Left lobe of liver (tissue), 2 donors: ENCODE measurements at regions not wholly inside any gene's neighbourhood (a gene's known extent, or its start where the extent isn't known, plus 50 kb on each side); places are given as distances from the start of the nearest gene placed in this dataset.
A peak's percentile ranks its signal among the peaks of the same experiment; 100 is the strongest.

Experiments used
- ATAC-seq: fragments of 200-7000 bp; cut with Tn5 transposase; one replicate; pipeline ENCODE4 v1.9.1; 2020; ENCODE audit warnings: mild to moderate bottlenecking, moderate library complexity
- DNase-seq: peaks from one replicate; pipeline ENCODE4 v3.0.0-alpha.2; 2020; ENCODE audit warnings: low spot score
- donor health status: DM: no; HTN: no; CAD: no; lungs with moderate emphysema.
- donor health status: DM: no; HTN: yes; CAD: no.

DNA sequence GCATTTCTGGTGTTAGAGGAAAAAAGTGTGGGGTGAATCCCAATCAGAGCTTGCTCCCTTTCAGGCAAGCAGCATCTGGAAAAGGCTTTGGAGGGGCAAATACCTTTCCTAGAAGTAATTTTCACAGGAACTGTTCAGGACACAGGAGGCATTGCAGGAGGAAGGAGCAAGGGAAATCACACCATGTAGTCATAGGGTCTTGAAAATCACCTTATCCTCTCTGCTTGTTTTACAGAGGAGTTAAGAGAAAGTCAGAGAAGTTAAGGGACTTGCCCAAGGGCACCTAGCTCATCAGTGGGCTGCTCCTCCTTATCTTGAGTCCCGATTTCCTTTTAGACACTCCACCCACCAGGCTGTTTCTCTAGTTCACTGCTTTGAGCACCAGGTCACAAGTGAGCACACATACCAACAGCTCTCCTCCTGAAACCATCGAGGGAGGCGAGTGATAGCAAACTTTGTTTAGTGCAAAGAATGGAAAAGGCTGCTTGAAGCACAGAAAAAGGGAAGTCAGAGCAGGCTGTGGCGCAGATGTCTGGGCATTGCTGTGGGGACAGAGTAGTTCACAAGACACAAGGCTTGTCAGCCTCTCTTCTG, 89.2 kb upstream of the CXCR4 start:
- no peak for DNase-seq
- ATAC-seq, result no peak

- no peak for DNase-seq
- ATAC-seq, result no peak
Observed at GRCh38 chr2:136206613-136207012, 88.7 kb upstream of the CXCR4 start.

DNA sequence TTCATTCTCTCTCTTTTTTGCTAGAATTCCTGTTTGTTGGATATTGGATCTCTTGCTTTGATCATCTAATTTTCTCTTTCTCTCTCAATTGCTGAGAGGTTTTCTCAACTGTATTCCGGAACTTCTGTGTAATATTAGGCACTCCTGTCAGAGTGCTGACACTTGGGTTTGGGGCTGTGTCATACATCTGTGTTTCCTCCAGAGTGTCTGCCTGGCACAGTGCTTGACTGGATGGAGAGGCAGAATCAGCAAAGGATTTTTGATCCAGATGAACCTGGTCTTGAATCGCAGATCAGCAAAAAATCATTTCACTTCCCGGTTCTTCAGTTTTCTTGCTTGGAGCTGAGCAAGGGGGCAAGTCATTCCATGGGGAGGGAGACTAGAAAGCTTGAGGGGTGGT, 87.7 kb upstream of the CXCR4 start:
- ATAC-seq, result peak; percentile 39

GRCh38 chr2:136204971-136205370, 87.0 kb upstream of the CXCR4 start:
- no peak for DNase-seq
- no peak for ATAC-seq

More for the DNA sequence above, 87.7 kb upstream of the CXCR4 start:
- DNase-seq, result no peak

DNA sequence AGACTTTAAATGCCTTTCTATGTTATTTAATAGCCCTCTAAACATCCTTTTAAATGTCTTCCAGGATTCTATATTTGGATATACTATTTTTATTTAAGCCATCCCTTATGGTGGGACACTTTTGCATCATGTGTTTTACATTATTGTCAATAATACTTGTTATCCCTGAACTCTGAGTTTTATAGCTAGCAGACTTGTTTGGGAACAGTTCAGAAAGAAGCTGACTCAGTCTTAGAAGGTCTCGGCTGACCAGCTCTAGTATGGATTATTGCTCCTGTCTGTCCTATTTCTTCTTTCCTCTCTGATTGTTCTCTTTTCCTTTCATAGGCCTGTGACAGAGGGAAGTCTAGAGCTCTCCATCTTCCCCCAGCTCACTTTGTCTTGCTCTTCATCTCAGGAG, 77.3 kb upstream of the CXCR4 start:
- ATAC-seq, result no peak
- DNase-seq, result no peak

GRCh38 chr2:136191041-136191440, 73.1 kb upstream of the CXCR4 start:
- ATAC-seq, result no peak

DNA sequence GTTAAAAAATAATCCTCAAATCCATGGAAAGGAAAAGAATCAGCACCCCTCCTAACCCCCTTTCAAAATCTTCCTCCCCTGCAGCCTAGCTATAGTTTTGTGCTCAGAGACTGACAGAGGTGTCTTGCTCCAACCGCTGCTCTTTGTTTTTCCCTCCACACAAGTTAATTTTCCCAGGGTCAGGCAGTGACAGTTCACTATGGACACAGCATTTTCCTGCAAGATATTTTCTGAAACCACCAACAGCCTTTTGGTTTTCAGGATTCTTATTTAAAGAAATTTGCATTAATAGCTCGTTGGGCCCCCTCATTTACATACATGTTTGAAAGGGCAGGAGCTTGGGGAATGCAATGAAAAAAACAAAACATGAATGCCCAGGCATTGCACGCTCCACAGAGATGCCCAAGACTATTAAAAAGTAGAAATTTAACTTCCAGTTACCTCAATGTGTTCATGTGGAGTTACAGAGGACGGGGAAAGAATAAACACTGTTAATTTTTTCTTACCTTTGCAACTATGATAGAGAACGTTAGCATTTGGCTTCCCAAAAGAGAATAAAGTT, 71.4 kb upstream of the CXCR4 start:
- DNase-seq, result no peak
- no peak for ATAC-seq

More at GRCh38 chr2:136191041-136191440, 73.1 kb upstream of the CXCR4 start:
- no peak for DNase-seq

- no peak for ATAC-seq
Observed at GRCh38 chr2:136188086-136188485, 70.1 kb upstream of the CXCR4 start.

GRCh38 chr2:136185981-136186776, 68.2 kb upstream of the CXCR4 start:
- ATAC-seq (no peak), DNase-seq (no peak)

More at GRCh38 chr2:136188086-136188485, 70.1 kb upstream of the CXCR4 start:
- DNase-seq, result no peak

GRCh38 chr2:136183097-136183496, 65.1 kb upstream of the CXCR4 start:
- DNase-seq, result no peak
- no peak for ATAC-seq

DNA sequence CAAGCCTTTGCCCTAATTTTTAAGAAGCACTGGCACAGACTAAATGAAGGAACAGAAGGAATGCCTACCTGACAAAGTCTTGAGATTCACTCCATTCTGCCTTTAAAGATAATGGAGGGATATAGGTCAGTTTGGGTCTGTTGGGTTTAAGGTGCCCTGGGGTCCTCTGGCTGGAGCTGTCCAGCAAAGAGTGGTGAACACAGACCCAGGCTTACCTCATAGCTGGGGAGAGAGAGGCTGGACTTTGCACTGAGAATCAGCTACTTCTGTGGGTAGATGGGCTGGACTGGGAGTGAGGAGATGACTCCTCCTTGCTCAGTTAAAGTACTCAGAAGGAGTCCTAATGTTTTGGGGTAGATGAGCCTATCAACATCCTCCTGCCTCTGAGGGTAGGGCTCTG, 64.4 kb upstream of the CXCR4 start:
- no peak for DNase-seq
- ATAC-seq, result no peak

DNA sequence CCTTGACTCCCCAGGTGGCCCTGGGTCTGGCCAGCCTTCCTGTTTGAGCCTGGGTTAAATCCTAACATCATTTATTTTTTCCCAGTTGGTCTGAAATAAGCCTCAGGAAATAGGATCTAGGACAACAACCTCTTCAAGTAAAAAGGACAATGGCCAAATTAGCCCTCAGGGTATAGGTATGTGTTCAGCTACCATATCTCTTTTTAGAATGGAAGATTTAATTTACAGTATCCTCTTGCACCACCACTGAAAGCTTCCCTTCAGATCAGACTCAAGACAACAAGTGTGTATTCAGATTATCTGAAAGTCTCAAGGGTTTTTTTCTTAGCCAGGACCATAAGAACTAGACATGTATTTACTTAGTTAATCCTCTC, 61.6 kb upstream of the CXCR4 start:
- ATAC-seq (no peak), DNase-seq (no peak)

DNA sequence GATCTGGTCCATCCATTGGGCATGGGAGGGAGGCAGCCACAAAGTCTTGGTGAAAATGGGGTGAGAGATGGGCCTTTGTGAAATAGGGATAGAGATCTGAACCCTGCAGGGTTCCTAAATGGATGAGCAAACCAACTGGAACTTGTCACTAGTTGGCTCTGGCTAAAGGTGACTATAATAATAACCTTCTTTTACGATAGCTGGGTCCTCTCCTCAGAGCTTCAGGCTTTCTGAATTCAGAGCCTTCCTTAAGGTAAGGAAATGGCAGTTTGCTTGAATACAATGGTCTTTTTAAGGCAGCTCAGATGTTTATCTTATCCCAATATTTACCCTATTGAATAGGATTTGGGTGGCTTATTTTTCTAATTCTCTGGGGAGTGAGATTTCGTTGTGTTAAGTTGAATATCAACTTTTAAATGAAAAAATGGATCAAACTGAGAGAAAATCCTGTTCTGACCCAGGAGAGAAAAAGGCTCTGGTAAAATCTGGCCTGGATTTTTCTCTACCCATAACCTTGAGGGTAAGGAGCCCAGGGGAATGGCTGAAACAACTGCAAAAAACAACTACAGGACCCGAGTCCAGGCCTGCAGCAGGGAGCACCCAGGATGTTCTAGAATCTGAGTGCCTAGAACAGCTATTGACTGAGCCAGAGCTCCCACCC, 61.1 kb upstream of the CXCR4 start:
- DNase-seq (no peak), ATAC-seq (no peak)

- DNase-seq, result no peak
- ATAC-seq, result no peak
Observed at GRCh38 chr2:136175868-136176267, 57.9 kb upstream of the CXCR4 start.

DNA sequence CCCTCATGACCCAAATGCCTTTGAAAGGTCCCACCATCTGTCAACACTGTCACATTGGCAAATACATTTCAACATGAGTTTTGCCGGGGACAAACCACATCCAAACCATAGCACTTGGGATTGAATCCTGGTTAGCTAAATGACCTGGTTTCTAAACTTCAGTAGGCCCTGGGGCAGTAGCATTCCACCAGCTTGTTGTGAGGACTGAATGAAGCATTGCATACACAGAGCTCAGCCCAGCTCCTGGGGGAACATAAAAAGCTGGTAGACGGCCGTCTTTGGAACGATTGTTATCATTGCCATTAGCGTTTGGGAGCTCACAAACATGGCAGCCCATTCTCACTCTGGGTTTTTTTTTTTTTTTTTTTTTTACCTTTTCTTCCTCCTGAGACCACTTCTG, 57.5 kb upstream of the CXCR4 start:
- no peak for DNase-seq
- ATAC-seq, result no peak

- DNase-seq, result no peak
Observed at GRCh38 chr2:136173126-136173525, 55.2 kb upstream of the CXCR4 start.

DNA sequence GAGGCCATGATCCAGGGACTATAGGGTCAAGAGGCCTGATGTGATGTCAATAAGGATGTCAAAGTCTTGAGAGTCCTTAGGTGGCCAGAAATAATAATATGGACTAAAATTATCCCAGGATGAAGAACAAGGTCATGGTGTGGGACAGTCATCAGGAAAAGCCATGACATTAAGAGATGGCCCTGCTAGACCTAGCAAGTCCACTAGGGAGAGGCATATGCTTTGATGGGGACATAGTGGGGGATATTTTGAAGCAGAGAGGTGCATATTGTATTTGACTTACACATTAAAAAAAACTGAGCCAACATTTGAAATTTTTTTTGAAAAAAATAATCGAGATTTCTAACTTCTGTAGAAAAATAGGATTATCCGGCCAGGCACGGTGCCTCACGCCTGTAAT, 53.3 kb upstream of the CXCR4 start:
- ATAC-seq, result no peak
- no peak for DNase-seq

More at GRCh38 chr2:136173126-136173525, 55.2 kb upstream of the CXCR4 start:
- ATAC-seq, result no peak

- no peak for DNase-seq
Observed at GRCh38 chr2:136168720-136169119, 50.8 kb upstream of the CXCR4 start.

DNA sequence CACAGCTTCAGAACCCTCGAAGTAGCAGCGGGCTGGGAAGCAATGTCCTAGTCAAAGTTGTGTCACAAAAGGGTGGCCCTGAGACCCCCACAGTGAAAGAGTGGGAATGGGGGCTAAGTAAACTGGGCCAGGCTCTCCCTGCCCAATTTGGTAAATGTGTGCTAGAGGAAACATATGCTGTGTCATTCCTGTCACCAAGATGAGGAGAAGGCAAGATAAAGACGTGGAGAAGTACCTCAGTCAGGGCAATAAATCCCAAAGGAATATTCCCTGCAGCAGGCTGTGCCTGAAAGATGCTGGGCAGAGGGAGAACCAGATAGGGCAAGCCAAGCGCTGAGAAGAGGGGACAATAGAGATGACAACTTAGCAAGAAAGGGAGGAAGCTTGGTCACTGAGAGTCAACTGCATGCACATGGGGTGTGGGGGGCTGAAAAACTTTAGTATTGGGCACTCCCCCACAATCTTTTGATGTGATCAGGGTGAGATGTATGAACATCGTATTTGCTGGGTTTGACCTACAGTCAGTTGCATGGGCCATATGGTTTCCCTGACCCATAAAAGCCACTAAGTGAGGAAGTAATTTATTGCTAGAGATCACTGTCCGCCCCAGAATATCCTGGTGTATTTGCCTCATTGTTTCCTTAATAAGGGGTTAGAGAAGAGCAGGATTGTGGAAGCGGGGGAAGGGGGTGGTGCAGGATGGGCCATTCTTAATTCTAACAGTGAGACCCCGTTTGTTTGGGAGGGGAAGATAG, 49.9 kb upstream of the CXCR4 start:
- ATAC-seq (no peak), DNase-seq (no peak)

More at GRCh38 chr2:136168720-136169119, 50.8 kb upstream of the CXCR4 start:
- peak; percentile 16 for ATAC-seq
